AG04450 (cell line): ENCODE measurements at regions not wholly inside any gene's neighbourhood (a gene's known extent, or its start where the extent isn't known, plus 50 kb on each side); places are given as distances from the start of the nearest gene placed in this dataset.

Experiments
- CTCF ChIA-PET: fragments of 300-600, 350-600 bp; formaldehyde crosslinking; extraction: SDS; loops from one replicate; lab custom pipeline; 2022; ENCODE audit warnings: antibody characterized with exemption, inconsistent platforms; lab: Charles Lee
- POLR2A ChIA-PET: fragments of 350-600 bp; formaldehyde crosslinking; extraction: SDS; loops from one replicate; lab custom pipeline; 2021; ENCODE audit warnings: antibody characterized with exemption, inconsistent platforms; lab: Yijun Ruan, JAX
- DNase-seq: peaks from one replicate; pipeline ENCODE4 v3.0.0-alpha.2; 2011; ENCODE audit warnings: low read depth, low spot score
- H3K27ac ChIP-seq: one replicate; pipeline ENCODE4 v1.5.1; 2012; ENCODE audit warnings: low read depth, low read length, control low read depth
- H3K27me3 ChIP-seq: one replicate; pipeline ENCODE4 v1.6.0; 2012; ENCODE audit warnings: low read length; ENCODE audit not compliant: control insufficient read depth, insufficient read depth
- H3K4me3 ChIP-seq: 2 replicates; pipeline ENCODE4 v1.5.1; 2011; ENCODE audit warnings: mild to moderate bottlenecking, low read depth, low read length, control low read depth
- H3K9me3 ChIP-seq: 2 replicates; pipeline ENCODE4 v1.5.1; 2012; ENCODE audit warnings: low read length; ENCODE audit not compliant: control insufficient read depth, insufficient read depth
- CTCF ChIP-seq: IDR thresholded peaks from 2 replicates; pipeline ENCODE4 v1.5.1; 2011; ENCODE audit warnings: low read depth, low read length, control low read depth, inconsistent platforms

- DNase-seq: no peak
- Histone ChIP-seq H3K27ac (no peak overlapping the region), H3K4me3 (no peak overlapping the region), H3K27me3 (no peaks in the 10 kb centered on the region), H3K9me3 (no peaks in the 10 kb centered on the region)
- POLR2A ChIA-PET: no interaction called here
- CTCF ChIA-PET: interaction anchor here (1.9 kb wide), 1 partner anchor 18 kb away, joined by 8 read pairs; no protein-coding TSS in a partner anchor
- no peak for TF ChIP-seq CTCF
Measured at GRCh38 chr14:44829021-44829420, 132.7 kb downstream of the KLHL28 start.

GRCh38 chr14:44828023-44828422 is 133.7 kb downstream of the KLHL28 start:
- Histone ChIP-seq H3K27me3 (no peaks in the 10 kb centered on the region), H3K9me3 (no peaks in the 10 kb centered on the region), H3K4me3 (no peak overlapping the region), H3K27ac (no peak overlapping the region)
- ChIA-PET CTCF (interaction anchor here (1.9 kb wide), 1 partner anchor 19 kb away, joined by 8 read pairs; no protein-coding TSS in a partner anchor), POLR2A (no interaction called here)
- no peak for TF ChIP-seq CTCF
- DNase-seq: no peak

- Histone ChIP-seq H3K27ac (no peak overlapping the region), H3K27me3 (no peaks in the 10 kb centered on the region), H3K9me3 (no peaks in the 10 kb centered on the region), H3K4me3 (no peak overlapping the region)
- no peak for TF ChIP-seq CTCF
- CTCF ChIA-PET: interaction anchor here (1.4 kb wide), 1 partner anchor 25 kb away, joined by 3 read pairs; no protein-coding TSS in a partner anchor
- DNase-seq: no peak
- POLR2A ChIA-PET: no interaction called here
Measured at GRCh38 chr14:44820230-44820964, 141.3 kb downstream of the KLHL28 start.

GRCh38 chr14:44814196-44814595 is 147.6 kb downstream of the KLHL28 start:
- H3K27ac ChIP-seq: no peak overlapping the region
- ChIA-PET CTCF (interaction anchor here (1.0 kb wide), 1 partner anchor 10 kb away, joined by 5 read pairs; no protein-coding TSS in a partner anchor), POLR2A (no interaction called here)
- H3K4me3 ChIP-seq: no peak overlapping the region
- peaks cover 3% of the 10 kb centered on the region for H3K27me3 ChIP-seq
- DNase-seq: no peak
- no peak for TF ChIP-seq CTCF
- no peaks in the 10 kb centered on the region for H3K9me3 ChIP-seq

GRCh38 chr14:44812672-44813071 is 149.1 kb downstream of the KLHL28 start:
- ChIA-PET POLR2A (no interaction called here), CTCF (no interaction called here)
- no peak for DNase-seq
- no peaks in the 10 kb centered on the region for H3K9me3 ChIP-seq
- TF ChIP-seq CTCF: no peak
- no peak overlapping the region for H3K4me3 ChIP-seq
- no peak overlapping the region for H3K27ac ChIP-seq
- H3K27me3 ChIP-seq: peaks cover 3% of the 10 kb centered on the region
